H1 (cell line): ENCODE measurements at regions not wholly inside any gene's neighbourhood (a gene's known extent, or its start where the extent isn't known, plus 50 kb on each side); places are given as distances from the start of the nearest gene placed in this dataset.

Experiments
- CTCF ChIA-PET: fragments of 300-600 bp; sonication (Branson Sonifier 250); formaldehyde crosslinking; loops from one replicate; lab custom pipeline; 2021; ENCODE audit not compliant: partially characterized antibody; lab: Charles Lee
- POLR2A ChIA-PET: fragments of 300-600 bp; sonication (Branson Sonifier 250); formaldehyde crosslinking; loops from one replicate; lab custom pipeline; 2021; ENCODE audit warnings: inconsistent platforms; ENCODE audit not compliant: partially characterized antibody; lab: Charles Lee
- DNase-seq, 2 experiments: peaks; one replicate each; pipeline versions ENCODE4 v3.0.0 to v3.0.0-alpha.2; 2010 to 2022; ENCODE audit warnings: low spot score in 2 of 2, low read depth in 1 of 2, mixed read lengths in 1 of 2
- FAIRE-seq: peaks from 2 replicates; lab custom pipeline; 2011; peaks lifted over from hg19 to GRCh38; lab: Jason Lieb, UNC
- H2AFZ ChIP-seq: 2 replicates; pipeline ENCODE4 v1.8.1; 2012; ENCODE audit warnings: low read length, inconsistent platforms
- H2AK5ac ChIP-seq: 2 replicates; pipeline ENCODE4 v1.6.1; 2013; ENCODE audit warnings: low read depth, low read length
- H2BK120ac ChIP-seq: replicated peaks from 2 replicates; pipeline ENCODE3; 2013; ENCODE audit warnings: low read depth, low read length, inconsistent platforms
- H2BK12ac ChIP-seq: 2 replicates; pipeline ENCODE4 v1.6.1; 2013; ENCODE audit warnings: low read depth, low read length
- H2BK15ac ChIP-seq: 2 replicates; pipeline ENCODE4 v1.6.1; 2013; ENCODE audit warnings: low read length
- H2BK20ac ChIP-seq: 2 replicates; pipeline ENCODE4 v1.6.1; 2013; ENCODE audit warnings: low read length
- H2BK5ac ChIP-seq: 2 replicates; pipeline ENCODE4 v1.6.1; 2013; ENCODE audit warnings: low read depth, low read length
- H3K14ac ChIP-seq: 2 replicates; pipeline ENCODE4 v1.6.1; 2013; ENCODE audit warnings: inconsistent platforms; ENCODE audit not compliant: insufficient read length
- H3K18ac ChIP-seq: 2 replicates; pipeline ENCODE4 v1.6.1; 2013; ENCODE audit warnings: low read length; ENCODE audit errors: extremely low read depth
- H3K23ac ChIP-seq: 2 replicates; pipeline ENCODE4 v1.6.1; 2013; ENCODE audit warnings: inconsistent platforms; ENCODE audit not compliant: insufficient read length
- H3K23me2 ChIP-seq: 2 replicates; pipeline ENCODE4 v1.6.1; 2013; ENCODE audit warnings: low read depth, low read length
- H3K27ac ChIP-seq: 2 replicates; pipeline ENCODE4 v1.6.1; 2011; ENCODE audit warnings: low read depth, low read length, inconsistent platforms
- H3K27me3 ChIP-seq, 4 experiments: replicated peaks in 1 of 4; 1 replicate in 1 of 4; 2 replicates in 3 of 4; pipeline versions ENCODE4 v1.6.1 to v1.8.1; 2011 to 2013; ENCODE audit warnings: low read length in 3 of 4, mild to moderate bottlenecking in 3 of 4, inconsistent platforms in 2 of 4, mixed read lengths in 2 of 4, moderate library complexity in 1 of 4; ENCODE audit not compliant: control insufficient read depth in 3 of 4, insufficient read depth in 3 of 4; ENCODE audit errors: extremely low read depth in 1 of 4
- H3K36me3 ChIP-seq, 4 experiments: 2 replicates each; pipeline versions ENCODE4 v1.6.1 to v1.8.1; 2011 to 2013; ENCODE audit warnings: mild to moderate bottlenecking in 4 of 4, low read length in 3 of 4, moderate library complexity in 2 of 4, control low read depth in 1 of 4, inconsistent platforms in 1 of 4; ENCODE audit not compliant: insufficient read depth in 4 of 4, control insufficient read depth in 2 of 4
- H3K4ac ChIP-seq: replicated peaks from 2 replicates; pipeline ENCODE3; 2013; ENCODE audit warnings: low read length, low read depth, mixed read lengths, inconsistent platforms; ENCODE audit not compliant: insufficient read length
- H3K4me1 ChIP-seq, 4 experiments: replicated peaks in 1 of 4; 1 replicate in 1 of 4; 2 replicates in 3 of 4; pipeline versions ENCODE4 v1.6.1 to v1.8.1; 2011 to 2013; ENCODE audit warnings: low read length in 3 of 4, inconsistent platforms in 2 of 4, mixed read lengths in 1 of 4; ENCODE audit not compliant: insufficient read depth in 4 of 4, control insufficient read depth in 3 of 4
- H3K4me2 ChIP-seq, 2 experiments: 2 replicates each; pipeline versions ENCODE4 v1.6.1 to v1.8.1; 2011 to 2013; ENCODE audit warnings: low read depth in 2 of 2, low read length in 2 of 2, control low read depth in 1 of 2, inconsistent platforms in 1 of 2, mild to moderate bottlenecking in 1 of 2; ENCODE audit not compliant: insufficient read depth in 1 of 2
- H3K4me3 ChIP-seq, 4 experiments: fragments of 200-600, 300-600 bp in 1 of 4; sonication (generic), shearing (Covaris generic), sonication (Bioruptor Twin) in 1 of 4; 2 replicates each; pipeline versions ENCODE4 v1.5.1 to v1.8.1; 2011 to 2016; ENCODE audit warnings: low read length in 4 of 4, low read depth in 3 of 4, control low read depth in 2 of 4, inconsistent platforms in 2 of 4, mild to moderate bottlenecking in 2 of 4, mixed read lengths in 1 of 4, moderate library complexity in 1 of 4; ENCODE audit not compliant: insufficient read depth in 2 of 4; ENCODE audit errors: extremely low read depth in 1 of 4
- H3K56ac ChIP-seq: replicated peaks from 2 replicates; pipeline ENCODE3; 2013; ENCODE audit warnings: low read depth, mild to moderate bottlenecking, mixed read lengths, low read length, inconsistent platforms; ENCODE audit not compliant: insufficient read length
- H3K79me1 ChIP-seq: 2 replicates; pipeline ENCODE4 v1.6.1; 2013; ENCODE audit warnings: low read depth, low read length, control low read depth
- H3K79me2 ChIP-seq, 2 experiments: 2 replicates each; pipeline versions ENCODE4 v1.6.1 to v1.8.1; 2012 to 2013; ENCODE audit warnings: low read length in 2 of 2, mild to moderate bottlenecking in 2 of 2, inconsistent platforms in 1 of 2; ENCODE audit not compliant: insufficient read depth in 2 of 2, control insufficient read depth in 1 of 2
- H3K9ac ChIP-seq, 4 experiments: replicated peaks in 1 of 4; 1 replicate in 1 of 4; 2 replicates in 3 of 4; pipeline versions ENCODE4 v1.6.1 to v1.8.1; 2011 to 2013; ENCODE audit warnings: low read depth in 3 of 4, low read length in 3 of 4, control low read depth in 2 of 4, mild to moderate bottlenecking in 2 of 4, moderate library complexity in 2 of 4, inconsistent platforms in 1 of 4; ENCODE audit errors: extremely low read depth in 1 of 4
- H3K9me3 ChIP-seq, 2 experiments: 2 replicates each; pipeline versions ENCODE4 v1.6.1 to v1.8.1; 2012 to 2013; ENCODE audit warnings: mild to moderate bottlenecking in 2 of 2, moderate library complexity in 2 of 2, control low read depth in 1 of 2, inconsistent platforms in 1 of 2, low read depth in 1 of 2, low read length in 1 of 2, mixed read lengths in 1 of 2; ENCODE audit not compliant: insufficient read depth in 2 of 2
- H4K20me1 ChIP-seq, 2 experiments: replicated peaks in 1 of 2; 2 replicates each; pipeline versions ENCODE3 to v1.8.1; 2011 to 2013; ENCODE audit warnings: inconsistent platforms in 2 of 2, low read length in 2 of 2, mild to moderate bottlenecking in 1 of 2; ENCODE audit not compliant: insufficient read depth in 2 of 2, control insufficient read depth in 1 of 2
- H4K5ac ChIP-seq: 2 replicates; pipeline ENCODE4 v1.6.1; 2013; ENCODE audit warnings: low read length, low read depth, mixed read lengths, inconsistent platforms; ENCODE audit not compliant: insufficient read length
- H4K8ac ChIP-seq: 2 replicates; pipeline ENCODE4 v1.8.0; 2013; ENCODE audit warnings: mild to moderate bottlenecking, moderate library complexity, low read length, inconsistent platforms; ENCODE audit not compliant: insufficient read depth; ENCODE audit errors: extremely low read depth
- H4K91ac ChIP-seq: replicated peaks from 2 replicates; pipeline ENCODE3; 2013; ENCODE audit warnings: low read length, mixed read lengths, inconsistent platforms; ENCODE audit not compliant: insufficient read length
- BRCA1 ChIP-seq: IDR thresholded peaks from 2 replicates; pipeline ENCODE4 v1.6.1; 2012; ENCODE audit warnings: low read depth, low read length, improper control_type of control experiment
- CEBPB ChIP-seq: IDR thresholded peaks from 2 replicates; pipeline ENCODE4 v1.6.1; 2012; ENCODE audit warnings: low read depth, low read length
- EP300 ChIP-seq, 2 experiments: IDR thresholded peaks; 1 replicate in 1 of 2; 2 replicates in 1 of 2; pipeline ENCODE4 v1.6.1; 2011 to 2012; ENCODE audit warnings: low read depth in 2 of 2, low read length in 2 of 2, mild to moderate bottlenecking in 2 of 2, borderline replicate concordance in 1 of 2, inconsistent platforms in 1 of 2, moderate library complexity in 1 of 2
- EZH2 ChIP-seq: fragments of 200-600 bp; sonication (generic); IDR thresholded peaks from 2 replicates; pipeline ENCODE4 v1.7.1; 2012; ENCODE audit warnings: low read depth, mild to moderate bottlenecking, moderate library complexity, low read length, inconsistent platforms; ENCODE audit not compliant: severe bottlenecking
- RBBP5 ChIP-seq: IDR thresholded peaks from 2 replicates; pipeline ENCODE4 v1.7.1; 2012; ENCODE audit warnings: low read depth, mild to moderate bottlenecking, inconsistent platforms, low read length, moderate library complexity, borderline replicate concordance
- WGBS, 2 experiments: shearing (Covaris generic) in 1 of 2; methylation state at CpG; one replicate each; pipeline versions ENCODE4 v1.1.6 to v1.1.7; 2013 to 2015; ENCODE audit warnings: low lambda C conversion rate in 2 of 2, mixed read lengths in 2 of 2, inconsistent platforms in 1 of 2, low coverage in 1 of 2, missing lambda C conversion rate in 1 of 2; ENCODE audit not compliant: insufficient replicate concordance in 2 of 2, insufficient coverage in 1 of 2, insufficient read length in 1 of 2; ENCODE audit errors: extremely low coverage in 1 of 2, missing lambda C conversion rate in 1 of 2; 5-methylcytosine and 5-hydroxymethylcytosine counted together

- H2AK5ac ChIP-seq = no peak overlapping the region
- no peak overlapping the region for H3K9ac ChIP-seq
- H4K20me1 ChIP-seq = no peaks in the 10 kb centered on the region
- DNase-seq (no peak), FAIRE-seq (no peak)
- no peak overlapping the region for H4K8ac ChIP-seq
- H3K18ac ChIP-seq = no peak overlapping the region
- H3K4me1 ChIP-seq = no peaks in the 10 kb centered on the region; a peak in 3 of 7 replicates
- no peak overlapping the region for H3K14ac ChIP-seq
- no peak overlapping the region for H3K27ac ChIP-seq
- no peak overlapping the region for H3K23ac ChIP-seq
- CTCF ChIA-PET = no interaction called here
- no peak overlapping the region for H2BK120ac ChIP-seq
- H2BK5ac ChIP-seq = no peak overlapping the region
- H2BK15ac ChIP-seq = no peak overlapping the region
- H3K79me2 ChIP-seq = no peaks in the 10 kb centered on the region
- WGBS, 2 experiments = 85% methylated on average over 2 of the region's 2 CpGs; no CpG with 5 or more reads in 1 of the 2 experiments
- no peak overlapping the region for H2AFZ ChIP-seq
- H3K4me3 ChIP-seq = no peak overlapping the region
- H3K23me2 ChIP-seq = no peaks in the 10 kb centered on the region; the same call in 1 of the 2 replicates
- no peak overlapping the region for H4K5ac ChIP-seq
- no peak overlapping the region for H3K4me2 ChIP-seq
- H2BK12ac ChIP-seq = no peak overlapping the region
- TF ChIP-seq EZH2 = no peak
- TF ChIP-seq RBBP5 = no peak
- TF ChIP-seq BRCA1 = no peak
- TF ChIP-seq CEBPB = no peak
- no peak for TF ChIP-seq EP300 (IDR thresholded peaks at IDR 0.05; ENCODE audit: borderline replicate concordance in 1 of 2, low read depth in 2 of 2, low read length in 2 of 2)
- no peak overlapping the region for H3K56ac ChIP-seq
- POLR2A ChIA-PET = no interaction called here
- no peak overlapping the region for H3K4ac ChIP-seq
- no peaks in the 10 kb centered on the region; a peak in 1 of 8 replicates for H3K36me3 ChIP-seq
- no peak overlapping the region for H4K91ac ChIP-seq
- no peaks in the 10 kb centered on the region for H3K9me3 ChIP-seq
- H3K27me3 ChIP-seq = no peaks in the 10 kb centered on the region
- H3K79me1 ChIP-seq = no peaks in the 10 kb centered on the region
- H2BK20ac ChIP-seq = no peak overlapping the region
Observed at GRCh38 chr5:165127941-165128340, 1622.5 kb downstream of the MAT2B start.
